Stimulated activated naive CD4-positive, alpha-beta T cell (primary cell): ENCODE measurements at regions not wholly inside any gene's neighbourhood (a gene's known extent, or its start where the extent isn't known, plus 50 kb on each side); places are given as distances from the start of the nearest gene placed in this dataset.

Experiments used
- DNase-seq, 6 experiments: peaks; one replicate each; lab custom pipeline; 2025; lab: John Stamatoyannopoulos, UW

- no peak for DNase-seq
Measured at GRCh38 chr17:72426321-72426720, 305.5 kb downstream of the SOX9 start.

GRCh38 chr17:72426948-72427760 lies 306.3 kb downstream of the SOX9 start:
- DNase-seq: no peak

- no peak for DNase-seq
Measured at GRCh38 chr17:72427761-72428109, 306.9 kb downstream of the SOX9 start.

- no peak for DNase-seq
Measured at GRCh38 chr17:72429066-72429638, 308.3 kb downstream of the SOX9 start.

- DNase-seq: no peak
Measured at GRCh38 chr17:72430611-72431432, 310.0 kb downstream of the SOX9 start.

GRCh38 chr17:72432143-72432621 lies 311.4 kb downstream of the SOX9 start:
- no peak for DNase-seq

GRCh38 chr17:72432881-72433280 lies 312.1 kb downstream of the SOX9 start:
- DNase-seq: no peak

- DNase-seq: no peak
Measured at GRCh38 chr17:72433797-72434196, 313.0 kb downstream of the SOX9 start.

GRCh38 chr17:72434581-72434980 lies 313.8 kb downstream of the SOX9 start:
- DNase-seq: no peak

- DNase-seq: no peak
Measured at GRCh38 chr17:72434991-72435618, 314.3 kb downstream of the SOX9 start.

- no peak for DNase-seq
Measured at GRCh38 chr17:72438783-72439182, 318.0 kb downstream of the SOX9 start.

- DNase-seq: no peak
Measured at GRCh38 chr17:72439893-72440502, 319.2 kb downstream of the SOX9 start.

- DNase-seq: no peak
Measured at GRCh38 chr17:72440961-72441360, 320.1 kb downstream of the SOX9 start.

GRCh38 chr17:72441909-72442308 lies 321.1 kb downstream of the SOX9 start:
- no peak for DNase-seq

- no peak for DNase-seq
Measured at GRCh38 chr17:72444517-72445054, 323.8 kb downstream of the SOX9 start.

- DNase-seq: no peak
Measured at GRCh38 chr17:72445055-72445991, 324.5 kb downstream of the SOX9 start.

GRCh38 chr17:72446118-72446517 lies 325.3 kb downstream of the SOX9 start:
- no peak for DNase-seq

- DNase-seq: no peak
Measured at GRCh38 chr17:72446525-72447250, 325.9 kb downstream of the SOX9 start.

- no peak for DNase-seq
Measured at GRCh38 chr17:72447251-72447640, 326.4 kb downstream of the SOX9 start.

- DNase-seq: no peak
Measured at GRCh38 chr17:72448019-72448418, 327.2 kb downstream of the SOX9 start.
